AG10803 (cell line): ENCODE measurements at regions not wholly inside any gene's neighbourhood (a gene's known extent, or its start where the extent isn't known, plus 50 kb on each side); places are given as distances from the start of the nearest gene placed in this dataset.

Experiments
- DNase-seq: peaks from one replicate; pipeline ENCODE4 v3.0.0; 2010; ENCODE audit warnings: low read depth
- H3K4me3 ChIP-seq: 2 replicates; pipeline ENCODE4 v1.5.1; 2011; ENCODE audit warnings: mild to moderate bottlenecking, low read length, control low read depth
- CTCF ChIP-seq: conservative IDR thresholded peaks from 2 replicates; pipeline ENCODE4 v1.5.1; 2011; ENCODE audit warnings: mild to moderate bottlenecking, low read length, control low read depth, inconsistent platforms

GRCh38 chr14:32017587-32017986 lies 59.5 kb upstream of the ARHGAP5 start:
- no peak for DNase-seq
- no peak for TF ChIP-seq CTCF
- no peak overlapping the region for H3K4me3 ChIP-seq

- DNase-seq = no peak
- H3K4me3 ChIP-seq = no peak overlapping the region
- no peak for TF ChIP-seq CTCF
These were observed 58.6 kb upstream of the ARHGAP5 start for GRCh38 chr14:32018391-32019092.

GRCh38 chr14:32019276-32019675 lies 57.8 kb upstream of the ARHGAP5 start:
- no peak overlapping the region for H3K4me3 ChIP-seq
- TF ChIP-seq CTCF = no peak
- no peak for DNase-seq

GRCh38 chr14:32020882-32021281 lies 56.2 kb upstream of the ARHGAP5 start:
- TF ChIP-seq CTCF = no peak
- H3K4me3 ChIP-seq = no peak overlapping the region

GRCh38 chr14:32021341-32021740 lies 55.8 kb upstream of the ARHGAP5 start:
- H3K4me3 ChIP-seq = no peak overlapping the region
- TF ChIP-seq CTCF = no peak
- DNase-seq = no peak

More at GRCh38 chr14:32020882-32021281, 56.2 kb upstream of the ARHGAP5 start:
- DNase-seq = no peak

GRCh38 chr14:32022525-32022924 lies 54.6 kb upstream of the ARHGAP5 start:
- H3K4me3 ChIP-seq = no peak overlapping the region
- no peak for TF ChIP-seq CTCF
- DNase-seq = no peak

- TF ChIP-seq CTCF = no peak
- H3K4me3 ChIP-seq = no peak overlapping the region
- DNase-seq = no peak
These were observed 54.1 kb upstream of the ARHGAP5 start for GRCh38 chr14:32022938-32023466.
